Fibroblast of lung (primary cell): ENCODE measurements at regions not wholly inside any gene's neighbourhood (a gene's known extent, or its start where the extent isn't known, plus 50 kb on each side); places are given as distances from the start of the nearest gene placed in this dataset.

Source experiments
- DNase-seq, 2 donors: peaks; one replicate each; pipeline versions ENCODE4 v3.0.0 to v3.0.0-alpha.2; 2010; ENCODE audit warnings: low read depth in 2 of 2
- H2AFZ ChIP-seq: 2 replicates; pipeline ENCODE4 v1.5.1; 2012; ENCODE audit warnings: low read length, control low read depth, inconsistent platforms
- H3K27ac ChIP-seq: 2 replicates; pipeline ENCODE4 v1.5.1; 2011; ENCODE audit warnings: low read length, control low read depth; ENCODE audit not compliant: insufficient read depth
- H3K27me3 ChIP-seq: 2 replicates; pipeline ENCODE4 v1.5.1; 2011; ENCODE audit warnings: mild to moderate bottlenecking, low read length; ENCODE audit not compliant: control insufficient read depth, insufficient read depth
- H3K36me3 ChIP-seq: 2 replicates; pipeline ENCODE4 v1.5.1; 2011; ENCODE audit warnings: low read length; ENCODE audit not compliant: control insufficient read depth, insufficient read depth
- H3K4me1 ChIP-seq: 2 replicates; pipeline ENCODE4 v1.5.1; 2011; ENCODE audit warnings: low read length; ENCODE audit not compliant: control insufficient read depth, insufficient read depth; ENCODE audit errors: extremely low read depth
- H3K4me2 ChIP-seq: 2 replicates; pipeline ENCODE4 v1.5.1; 2011; ENCODE audit warnings: low read length, control low read depth; ENCODE audit not compliant: insufficient read depth; ENCODE audit errors: extremely low read depth
- H3K4me3 ChIP-seq, 4 experiments: fragments of 200-600 bp in 1 of 4; sonication (generic) in 1 of 4; replicated peaks in 1 of 4; 2 replicates each; pipeline ENCODE4 v1.5.1; 2011 to 2016; ENCODE audit warnings: low read length in 4 of 4, low read depth in 3 of 4, mild to moderate bottlenecking in 3 of 4, control low read depth in 2 of 4, inconsistent platforms in 1 of 4, mixed read lengths in 1 of 4; ENCODE audit not compliant: insufficient read depth in 1 of 4; ENCODE audit errors: control extremely low read depth in 1 of 4
- H3K79me2 ChIP-seq: 2 replicates; pipeline ENCODE4 v1.5.1; 2012; ENCODE audit warnings: mild to moderate bottlenecking, low read length, inconsistent platforms; ENCODE audit not compliant: control insufficient read depth, insufficient read depth
- H3K9ac ChIP-seq: 2 replicates; pipeline ENCODE4 v1.5.1; 2011; ENCODE audit warnings: mild to moderate bottlenecking, low read length, control low read depth; ENCODE audit not compliant: insufficient read depth
- H3K9me3 ChIP-seq: 2 replicates; pipeline ENCODE4 v1.5.1; 2012; ENCODE audit warnings: low read depth, low read length; ENCODE audit not compliant: control insufficient read depth, insufficient read depth
- H4K20me1 ChIP-seq: 2 replicates; pipeline ENCODE4 v1.5.1; 2011; ENCODE audit warnings: low read length; ENCODE audit not compliant: control insufficient read depth, insufficient read depth; ENCODE audit errors: extremely low read depth
- CTCF ChIP-seq, 2 donors: IDR thresholded peaks in 1 of 2; conservative IDR thresholded peaks in 1 of 2; 1 replicate in 1 of 2; 2 replicates in 1 of 2; pipeline ENCODE4 v1.5.1; 2011 to 2012; ENCODE audit warnings: low read length in 2 of 2, control low read depth in 1 of 2, inconsistent platforms in 1 of 2, low read depth in 1 of 2, mild to moderate bottlenecking in 1 of 2
- EZH2 ChIP-seq: IDR thresholded peaks from 2 replicates; pipeline ENCODE4 v1.5.1; 2012; ENCODE audit warnings: low read length, control low read depth, mild to moderate bottlenecking; ENCODE audit errors: missing control alignments

GRCh38 chr9:107874137-107874536 lies 384.6 kb upstream of the KLF4 start:
- H3K36me3 ChIP-seq, result no peaks in the 10 kb centered on the region
- DNase-seq, result no peak
- H3K27me3 ChIP-seq, result no peaks in the 10 kb centered on the region
- no peak overlapping the region for H3K27ac ChIP-seq
- no peaks in the 10 kb centered on the region for H3K9me3 ChIP-seq
- no peaks in the 10 kb centered on the region for H3K79me2 ChIP-seq
- TF ChIP-seq EZH2, result no peak
- TF ChIP-seq CTCF (conservative IDR thresholded peaks at IDR 0.05 in 1 of 2, IDR thresholded peaks at IDR 0.05 in 1 of 2; ENCODE audit: low read depth in 1 of 2, low read length in 2 of 2), result no peak
- no peaks in the 10 kb centered on the region for H4K20me1 ChIP-seq
- H3K4me3 ChIP-seq, result no peak overlapping the region
- no peaks in the 10 kb centered on the region for H3K4me1 ChIP-seq
- H3K9ac ChIP-seq, result no peak overlapping the region
- H2AFZ ChIP-seq, result no peak overlapping the region
- H3K4me2 ChIP-seq, result no peak overlapping the region

DNA sequence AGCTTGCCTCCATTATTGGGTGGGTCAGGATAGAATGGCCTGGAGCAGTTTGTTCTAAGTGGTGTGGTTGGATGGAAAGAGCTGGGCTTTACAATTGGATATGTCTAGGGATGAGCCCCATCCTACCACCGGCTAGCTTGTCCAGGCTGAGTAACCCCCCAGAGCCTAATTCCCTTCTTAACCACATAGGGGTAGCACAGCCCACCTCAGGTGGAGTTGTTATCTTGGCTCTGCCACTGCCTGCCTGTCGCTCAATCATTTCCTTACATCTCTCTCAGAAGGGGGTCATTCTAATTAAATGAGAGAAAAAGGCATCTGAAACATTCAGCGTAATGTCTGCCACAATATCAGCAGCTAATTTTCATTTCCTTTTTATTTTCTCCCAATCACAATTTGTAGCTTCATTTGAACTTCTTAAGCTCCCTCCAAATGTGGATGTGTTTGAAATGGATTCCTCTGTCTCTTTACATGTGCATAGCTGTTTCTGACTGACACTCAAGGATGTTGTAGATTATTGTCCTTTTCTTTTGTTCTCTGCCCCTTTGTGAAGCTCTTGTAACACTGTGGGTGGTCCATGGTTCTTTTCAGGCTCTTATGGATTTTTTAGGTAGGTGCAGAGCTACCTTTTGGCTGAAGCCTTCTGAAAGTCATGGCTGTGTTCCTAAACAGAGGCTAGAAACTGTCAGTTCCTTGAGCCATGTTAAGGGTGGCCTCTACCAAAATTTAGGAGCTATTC lies 383.1 kb upstream of the KLF4 start:
- no peaks in the 10 kb centered on the region for H3K4me1 ChIP-seq
- H3K4me3 ChIP-seq, result no peak overlapping the region
- H3K79me2 ChIP-seq, result no peaks in the 10 kb centered on the region
- no peak overlapping the region for H2AFZ ChIP-seq
- no peak overlapping the region for H3K27ac ChIP-seq
- no peak overlapping the region for H3K4me2 ChIP-seq
- no peaks in the 10 kb centered on the region for H3K27me3 ChIP-seq
- H4K20me1 ChIP-seq, result no peaks in the 10 kb centered on the region
- no peaks in the 10 kb centered on the region for H3K9me3 ChIP-seq
- H3K36me3 ChIP-seq, result no peaks in the 10 kb centered on the region
- no peak for DNase-seq
- no peak overlapping the region for H3K9ac ChIP-seq
- no peak for TF ChIP-seq CTCF (conservative IDR thresholded peaks at IDR 0.05 in 1 of 2, IDR thresholded peaks at IDR 0.05 in 1 of 2; ENCODE audit: low read depth in 1 of 2, low read length in 2 of 2)
- no peak for TF ChIP-seq EZH2

- no peaks in the 10 kb centered on the region for H3K79me2 ChIP-seq
- H3K36me3 ChIP-seq, result no peaks in the 10 kb centered on the region
- H4K20me1 ChIP-seq, result no peaks in the 10 kb centered on the region
- H3K27me3 ChIP-seq, result no peaks in the 10 kb centered on the region
- H3K9me3 ChIP-seq, result no peaks in the 10 kb centered on the region
- no peak overlapping the region for H2AFZ ChIP-seq
- no peak overlapping the region for H3K4me2 ChIP-seq
- no peaks in the 10 kb centered on the region for H3K4me1 ChIP-seq
- H3K4me3 ChIP-seq, result no peak overlapping the region
- no peak for TF ChIP-seq CTCF (conservative IDR thresholded peaks at IDR 0.05 in 1 of 2, IDR thresholded peaks at IDR 0.05 in 1 of 2; ENCODE audit: low read depth in 1 of 2, low read length in 2 of 2)
- TF ChIP-seq EZH2, result no peak
- no peak overlapping the region for H3K9ac ChIP-seq
- no peak for DNase-seq
- H3K27ac ChIP-seq, result no peak overlapping the region
Measured at GRCh38 chr9:107870927-107871680, 381.5 kb upstream of the KLF4 start.
